Right cardiac atrium (tissue), 5 donors: ENCODE measurements at regions not wholly inside any gene's neighbourhood (a gene's known extent, or its start where the extent isn't known, plus 50 kb on each side); places are given as distances from the start of the nearest gene placed in this dataset.
"Not testable (repeated sequence)": the region's sequence is repeated elsewhere in the genome, so short reads cannot be mapped to it uniquely, and the experiment has no call there.

Source experiments
- ATAC-seq, 2 donors: fragments of 200-7000 bp; cut with Tn5 transposase; one replicate each; pipeline versions ENCODE4 v1.8.0 to v1.9.1; 2020; ENCODE audit warnings: moderate library complexity in 2 of 2, mild to moderate bottlenecking in 1 of 2
- DNase-seq, 3 donors: peaks; one replicate each; pipeline ENCODE4 v3.0.0-alpha.2; 2020
- H3K27ac ChIP-seq: one replicate; pipeline ENCODE4 v1.5.1; 2013; ENCODE audit warnings: mild to moderate bottlenecking, low read length, control low read depth, moderate library complexity
- H3K27me3 ChIP-seq: one replicate; pipeline ENCODE4 v1.6.1; 2013; ENCODE audit not compliant: control insufficient read depth, insufficient read depth
- H3K4me1 ChIP-seq: one replicate; pipeline ENCODE4 v1.6.1; 2013; ENCODE audit warnings: low read length; ENCODE audit not compliant: control insufficient read depth, insufficient read depth
- H3K4me3 ChIP-seq: one replicate; pipeline ENCODE4 v1.5.1; 2013; ENCODE audit warnings: low read length, control low read depth
- H3K9me3 ChIP-seq: one replicate; pipeline ENCODE4 v1.6.1; 2013; ENCODE audit warnings: low read length; ENCODE audit not compliant: control insufficient read depth
- WGBS: extraction: QIAGEN DNeasy Blood & Tissue Kit; methylation state at CpG from one replicate; pipeline ENCODE4 v1.1.7; 2013; 5-methylcytosine and 5-hydroxymethylcytosine counted together
- intact Hi-C, 4 donors: fragments of 100-400 bp; cut with DNase I; formaldehyde crosslinking; loops; one replicate each; pipeline versions ENCODE4 v1.11.0 to v1.14.0; 2022 to 2023
- donor health status: healthy with polysubstance abuse.
- donor health status: DM: no; HTN: yes; CAD: no.
- donor health status: DM: no; HTN: no; CAD: no.
- donor health status: DM: no; HTN: yes; CAD: no; lungs with severe emphysema.
- donor health status: DM: yes; HTN: yes; CAD: no.

DNA sequence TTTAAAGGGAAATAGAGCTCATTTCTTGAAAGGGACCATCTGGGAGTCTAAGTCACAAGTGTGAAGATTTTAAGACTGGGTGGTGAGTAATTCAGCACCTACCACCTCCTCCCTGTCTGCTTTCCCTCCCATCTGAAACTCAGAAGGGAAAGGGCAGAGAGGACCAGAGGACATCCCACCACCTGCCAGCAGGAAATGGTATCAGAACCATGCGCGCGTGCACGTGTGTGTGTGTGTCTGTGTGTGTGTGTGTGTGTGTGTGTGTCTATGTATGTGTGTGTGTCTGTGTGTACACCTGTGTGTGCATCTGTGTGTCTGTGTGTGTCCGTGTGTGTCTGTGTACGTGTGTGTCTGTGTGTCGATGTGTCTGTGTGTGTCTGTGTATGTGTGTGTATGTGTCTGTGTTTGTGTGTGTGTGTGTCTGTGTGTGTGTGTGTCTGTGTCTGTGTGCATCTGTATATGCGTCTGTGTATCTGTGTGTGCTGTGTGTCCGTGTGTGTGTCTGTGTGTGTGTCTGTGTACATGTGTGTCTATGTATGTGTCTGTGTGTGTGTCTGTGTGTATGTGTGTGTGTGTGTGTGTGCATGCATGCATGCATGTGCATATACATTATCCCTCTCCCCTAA lies 76.8 kb downstream of the ZFP36L2 start:
- H3K27me3 ChIP-seq, result no peaks in the 10 kb centered on the region
- H3K27ac ChIP-seq, result no peak overlapping the region
- WGBS, result 85% methylated on average over 9 of the region's 9 CpGs
- ATAC-seq, result no peak
- peaks cover 5% of the 10 kb centered on the region for H3K4me1 ChIP-seq
- no peak overlapping the region for H3K4me3 ChIP-seq
- H3K9me3 ChIP-seq, result no peaks in the 10 kb centered on the region
- intact Hi-C loops, result no loop called here
- DNase-seq, result peak in 2 of 3 donors; percentile 7 to 42

DNA sequence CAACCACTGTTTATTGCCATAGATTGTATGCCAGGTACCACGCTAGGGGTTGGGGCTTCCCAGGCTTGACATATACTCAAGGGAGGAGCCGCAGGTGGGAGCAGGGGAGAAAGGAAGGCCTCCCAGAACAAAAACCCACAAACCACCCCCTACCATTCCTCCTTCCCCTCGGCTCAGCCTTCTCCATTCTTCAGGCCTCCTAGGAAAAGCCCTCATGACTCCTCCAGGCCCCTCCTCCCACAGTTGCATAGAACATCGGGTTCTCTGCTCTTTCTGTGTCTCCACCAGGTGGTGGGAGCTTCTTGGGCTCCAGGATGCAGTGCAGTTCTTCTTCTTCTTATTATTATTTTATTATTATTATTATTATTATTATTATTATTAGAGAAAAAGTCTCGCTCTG lies 80.3 kb downstream of the ZFP36L2 start:
- Histone ChIP-seq H3K4me1 (peaks cover 3% of the 10 kb centered on the region), H3K9me3 (no peaks in the 10 kb centered on the region), H3K4me3 (no peak overlapping the region), H3K27ac (no peak overlapping the region), H3K27me3 (no peaks in the 10 kb centered on the region)
- no peak for DNase-seq
- whole genome bisulfite sequencing, result 81% methylated on average over 5 of the region's 5 CpGs
- ATAC-seq, result no peak
- intact Hi-C loops, result no loop called here

DNA sequence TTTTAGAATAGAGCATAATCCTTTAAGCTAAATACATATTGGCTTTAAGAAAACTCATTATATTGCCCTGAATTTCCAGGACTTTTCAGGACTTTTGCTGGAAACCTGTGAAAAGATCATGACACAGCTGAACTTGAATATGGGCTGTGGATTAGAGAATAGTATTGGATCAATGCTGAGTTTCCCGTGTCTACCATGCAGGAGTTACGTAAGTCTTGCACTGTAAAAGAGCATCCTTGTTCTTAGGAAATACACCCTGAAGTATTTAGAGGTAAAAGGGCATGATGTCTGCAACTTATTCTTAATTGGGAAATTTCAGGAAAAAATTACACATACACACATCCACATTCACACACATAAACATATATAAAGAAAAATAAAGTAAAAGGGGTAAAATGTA lies 82.1 kb downstream of the ZFP36L2 start:
- peaks cover 3% of the 10 kb centered on the region for H3K4me1 ChIP-seq
- no peak for DNase-seq
- H3K9me3 ChIP-seq, result no peaks in the 10 kb centered on the region
- H3K27ac ChIP-seq, result no peak overlapping the region
- intact Hi-C loops, result no loop called here
- H3K27me3 ChIP-seq, result no peaks in the 10 kb centered on the region
- no peak overlapping the region for H3K4me3 ChIP-seq
- ATAC-seq, result no peak
- WGBS, result 78% methylated on average over 2 of the region's 2 CpGs

DNA sequence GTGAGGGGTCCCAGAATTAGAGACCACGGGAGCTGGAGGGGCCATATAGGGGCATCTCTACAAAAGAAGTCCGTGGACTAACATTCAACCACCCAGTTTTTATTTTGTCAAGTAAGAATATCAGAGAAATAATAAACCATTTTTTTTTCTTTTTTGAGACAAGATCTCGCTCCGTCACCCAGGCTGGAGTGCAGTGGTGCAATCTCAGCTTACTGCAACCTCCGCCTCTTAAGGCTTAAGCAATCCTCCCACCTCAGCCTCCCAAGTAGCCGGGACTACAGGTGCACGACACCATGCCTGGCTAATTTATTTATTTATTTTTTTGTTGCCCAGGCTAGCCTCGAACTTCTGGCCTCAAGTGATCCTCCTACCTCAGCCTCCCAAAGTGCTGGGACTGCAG lies 82.7 kb downstream of the ZFP36L2 start:
- no peaks in the 10 kb centered on the region for H3K9me3 ChIP-seq
- WGBS, result 83% methylated on average over 8 of the region's 8 CpGs
- no peak overlapping the region for H3K4me3 ChIP-seq
- intact Hi-C loops, result no loop called here
- no peak overlapping the region for H3K27ac ChIP-seq
- peaks cover 3% of the 10 kb centered on the region for H3K4me1 ChIP-seq
- H3K27me3 ChIP-seq, result no peaks in the 10 kb centered on the region
- no peak for DNase-seq
- no peak for ATAC-seq

DNA sequence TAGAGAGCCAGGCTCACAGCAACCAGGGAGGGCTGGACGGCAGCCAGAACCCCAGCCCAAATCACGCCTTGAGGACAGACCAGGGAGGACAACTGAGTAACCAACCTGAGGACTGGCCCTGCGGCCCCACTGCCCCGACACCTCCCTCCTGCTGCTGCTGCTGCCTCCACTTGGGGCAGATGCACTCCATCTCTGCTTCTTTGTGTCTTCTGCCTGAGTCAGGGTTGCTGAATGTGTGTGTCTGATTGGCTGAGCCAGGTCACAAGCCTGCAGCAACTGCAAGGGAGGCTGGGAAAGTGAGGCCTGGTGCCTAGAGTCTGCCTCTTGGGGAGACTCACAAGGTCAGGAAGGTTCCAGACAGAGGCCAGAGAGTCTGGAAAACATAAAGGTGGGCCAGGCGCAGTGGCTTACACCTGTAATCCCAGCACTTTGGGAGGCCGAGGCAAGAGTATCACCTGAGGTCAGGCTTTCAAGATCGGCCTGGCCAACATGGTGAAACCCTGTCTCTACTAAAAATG lies 83.4 kb downstream of the ZFP36L2 start:
- H3K4me1 ChIP-seq, result peaks cover 3% of the 10 kb centered on the region
- no peaks in the 10 kb centered on the region for H3K9me3 ChIP-seq
- no peaks in the 10 kb centered on the region for H3K27me3 ChIP-seq
- ATAC-seq (no peak), DNase-seq (peak in 1 of 3 donors; percentile 51)
- 96% methylated on average over 7 of the region's 7 CpGs for WGBS
- H3K4me3 ChIP-seq, result no peak overlapping the region
- no peak overlapping the region for H3K27ac ChIP-seq
- intact Hi-C loops, result no loop called here

DNA sequence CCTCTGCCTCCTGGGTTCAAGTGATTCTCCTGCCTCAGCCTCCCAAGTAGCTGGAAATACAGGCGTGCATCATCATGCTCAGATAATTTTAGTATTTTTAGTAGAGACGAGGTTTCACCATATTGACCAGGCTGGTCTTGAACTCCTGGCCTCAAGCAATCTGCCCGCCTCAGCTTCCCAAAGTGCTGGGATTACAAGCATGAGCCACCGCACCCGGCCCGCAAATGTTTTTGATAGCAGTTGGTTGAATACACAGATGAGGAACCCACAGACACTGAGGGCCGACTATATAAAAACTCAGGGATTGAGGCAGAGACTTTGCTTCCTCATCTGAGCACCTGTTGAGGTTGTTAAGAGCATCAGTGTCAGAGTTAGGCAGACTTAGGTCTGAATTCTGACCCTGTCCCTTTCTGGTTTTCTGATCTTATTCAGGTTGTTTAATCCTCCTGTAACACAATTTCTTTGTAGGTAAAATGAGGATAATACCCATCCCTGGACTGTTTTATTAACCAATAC lies 84.7 kb downstream of the ZFP36L2 start:
- DNase-seq, H3K4me1 ChIP-seq, H3K4me3 ChIP-seq, ATAC-seq, H3K9me3 ChIP-seq, H3K27me3 ChIP-seq, intact Hi-C loops, H3K27ac ChIP-seq: not testable (repeated sequence)
- 91% methylated on average over 7 of the region's 7 CpGs for WGBS

DNA sequence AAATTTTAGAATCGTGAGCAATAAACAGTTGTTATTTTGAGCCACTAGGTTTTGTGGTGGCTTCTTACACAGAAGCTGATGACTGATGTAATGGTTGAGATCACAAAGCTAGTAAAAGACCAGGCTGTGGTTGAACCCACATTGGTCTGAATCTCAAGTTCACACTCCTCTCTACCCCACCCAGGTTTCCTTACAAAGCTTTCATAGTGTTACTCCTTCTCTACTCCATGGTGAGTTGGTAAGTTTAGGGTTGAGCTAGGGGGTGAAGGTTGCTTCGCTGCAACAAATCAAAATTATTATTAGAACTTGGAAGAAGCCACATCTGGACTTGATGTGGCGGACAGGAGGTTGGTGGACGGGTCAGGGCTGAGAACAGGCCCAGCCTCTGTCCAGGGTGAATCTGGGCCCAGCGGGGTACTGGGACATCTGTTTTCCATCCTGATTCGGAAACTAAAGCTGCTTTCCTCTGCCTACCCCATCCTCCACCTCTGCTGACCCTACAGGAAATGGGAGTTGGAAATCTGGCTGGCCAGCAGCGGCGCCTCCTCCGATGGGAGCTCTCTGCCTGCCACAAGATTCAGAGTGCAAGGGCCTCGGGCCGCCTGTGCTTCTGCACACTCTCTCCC lies 86.3 kb downstream of the ZFP36L2 start:
- H3K4me1 ChIP-seq, result peaks cover 2% of the 10 kb centered on the region
- DNase-seq (peak; percentile 56 to 85 (median 83)), ATAC-seq (peak; percentile 76 to 83)
- intact Hi-C loops, result loop anchor here in 1 of 4 donors (10.0 kb wide), 1 partner anchor 345 kb away; no protein-coding TSS in a partner anchor
- H3K27me3 ChIP-seq, result no peaks in the 10 kb centered on the region
- 42% methylated on average over 11 of the region's 11 CpGs for WGBS
- H3K27ac ChIP-seq, result peak overlapping the region; percentile 47
- no peak overlapping the region for H3K4me3 ChIP-seq
- H3K9me3 ChIP-seq, result no peaks in the 10 kb centered on the region

DNA sequence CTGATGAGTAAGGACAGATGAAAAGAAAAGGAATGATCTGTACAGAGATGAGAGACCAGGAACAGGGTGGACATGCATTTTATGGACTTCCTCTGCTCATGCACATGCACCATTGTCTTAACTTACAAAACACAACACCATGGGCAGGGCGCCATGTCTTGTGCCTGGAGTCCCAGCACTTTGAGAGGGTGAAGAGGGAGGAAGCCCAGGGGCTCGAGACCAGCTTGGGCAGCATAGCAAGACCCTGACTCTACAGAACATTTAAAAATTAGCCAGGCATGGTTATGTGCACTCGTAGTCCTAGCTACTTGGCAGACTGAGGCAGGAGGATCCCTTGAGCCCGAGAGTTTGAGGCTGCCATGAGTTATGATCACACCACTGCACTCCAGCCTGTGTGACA lies 86.9 kb downstream of the ZFP36L2 start:
- intact Hi-C loops, result loop anchor here in 1 of 4 donors (10.0 kb wide), 1 partner anchor 345 kb away; no protein-coding TSS in a partner anchor
- Histone ChIP-seq H3K4me3 (no peak overlapping the region), H3K4me1 (peaks cover 2% of the 10 kb centered on the region), H3K9me3 (no peaks in the 10 kb centered on the region), H3K27me3 (no peaks in the 10 kb centered on the region), H3K27ac (peak overlapping the region; percentile 23)
- ATAC-seq (no peak), DNase-seq (peak in 1 of 3 donors; percentile 74)
- WGBS, result 80% methylated on average over 4 of the region's 4 CpGs

DNA sequence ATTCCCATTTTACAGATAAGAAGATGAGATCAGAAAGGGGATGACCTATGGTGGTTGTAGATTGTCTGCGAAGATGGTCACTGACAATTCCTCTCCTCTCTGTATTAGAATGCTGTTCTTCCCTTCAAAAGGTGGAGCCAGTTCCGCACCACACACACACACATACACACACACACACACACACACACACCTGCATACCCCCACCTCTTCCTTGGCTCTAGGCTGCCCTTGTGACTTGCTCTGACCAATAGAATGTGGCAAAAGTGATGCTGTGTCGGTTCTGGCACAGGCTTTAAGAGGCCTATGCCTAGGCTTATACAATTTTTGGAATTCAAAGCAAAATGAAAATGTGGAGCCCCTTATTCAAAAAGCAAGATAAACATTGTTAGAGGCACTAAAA lies 88.0 kb downstream of the ZFP36L2 start:
- H3K27ac ChIP-seq, result no peak overlapping the region
- no peak overlapping the region for H3K4me3 ChIP-seq
- no peaks in the 10 kb centered on the region for H3K27me3 ChIP-seq
- no peak for DNase-seq
- ATAC-seq, result no peak
- intact Hi-C loops, result loop anchor here in 1 of 4 donors (10.0 kb wide), 1 partner anchor 346 kb away; no protein-coding TSS in a partner anchor
- H3K4me1 ChIP-seq, result peaks cover 2% of the 10 kb centered on the region
- no peaks in the 10 kb centered on the region for H3K9me3 ChIP-seq
- WGBS, result 98% methylated on average over 3 of the region's 3 CpGs

DNA sequence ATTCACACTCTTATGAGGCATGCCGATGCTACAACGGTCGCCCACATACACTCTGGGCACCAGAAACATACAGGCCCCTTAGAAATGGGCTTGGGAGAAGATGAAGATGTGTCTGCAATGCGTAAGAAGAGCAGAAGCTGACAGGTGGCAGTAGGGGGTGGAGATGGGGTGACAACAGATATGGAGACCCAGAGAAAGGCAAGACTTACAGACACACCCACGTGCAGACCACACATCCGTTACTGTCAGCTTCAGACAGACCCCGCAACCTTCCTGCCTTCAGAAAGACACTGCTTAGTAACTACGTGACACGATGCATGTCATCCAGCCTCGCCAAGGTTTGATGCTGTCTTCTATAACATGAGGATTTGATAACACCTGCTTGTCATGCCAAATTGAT lies 89.5 kb downstream of the ZFP36L2 start:
- Histone ChIP-seq H3K4me3 (no peak overlapping the region), H3K27me3 (no peaks in the 10 kb centered on the region), H3K9me3 (no peaks in the 10 kb centered on the region), H3K27ac (no peak overlapping the region), H3K4me1 (peaks cover 2% of the 10 kb centered on the region)
- ATAC-seq (no peak), DNase-seq (peak in 1 of 3 donors; percentile 56)
- intact Hi-C loops, result loop anchor here in 1 of 4 donors (10.0 kb wide), 1 partner anchor 348 kb away; no protein-coding TSS in a partner anchor
- 86% methylated on average over 10 of the region's 10 CpGs for WGBS
